ENCODE measurements at regions not wholly inside any gene's neighbourhood (a gene's known extent, or its start where the extent isn't known, plus 50 kb on each side); places are given as distances from the start of the nearest gene placed in this dataset.

DNA sequence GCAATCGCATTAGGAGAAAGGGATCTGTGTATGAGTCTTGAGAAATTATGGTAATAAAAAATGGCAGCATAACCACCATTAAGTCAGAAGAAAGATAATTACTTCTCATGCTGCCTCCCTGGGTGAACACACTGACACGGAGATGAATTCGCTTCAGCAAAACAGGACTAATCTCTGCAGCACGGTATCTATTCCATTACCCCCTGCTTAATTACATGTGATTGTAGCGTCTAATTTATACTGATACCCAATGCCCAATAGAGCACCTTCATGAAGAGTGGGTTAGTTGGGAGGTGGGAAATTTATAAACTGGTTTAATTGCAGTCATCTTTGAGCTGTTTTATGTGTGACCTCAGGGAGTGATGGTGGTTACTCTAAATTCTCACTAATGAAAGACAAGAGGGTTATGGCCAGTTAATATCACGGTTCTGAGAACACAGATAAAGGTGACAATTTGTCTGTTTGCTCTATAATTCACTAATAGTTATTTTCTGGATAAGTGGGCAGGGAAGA lies 476.2 kb upstream of the SULF2 start:
- WGBS, 10 experiments = 48 to 100% (median 72%) methylated on average over 1 to 6 of the region's 6 CpGs
- in situ Hi-C loops (cut with MboI; ENCODE audit: low pct_unique_long_range_greater_than_20kb in 2 of 9, low sequenced_read_pairs in 9 of 9, unreplicated experiment in 9 of 9) = no loop called here
- H3K4me3 ChIP-seq = no peak overlapping the region

DNA sequence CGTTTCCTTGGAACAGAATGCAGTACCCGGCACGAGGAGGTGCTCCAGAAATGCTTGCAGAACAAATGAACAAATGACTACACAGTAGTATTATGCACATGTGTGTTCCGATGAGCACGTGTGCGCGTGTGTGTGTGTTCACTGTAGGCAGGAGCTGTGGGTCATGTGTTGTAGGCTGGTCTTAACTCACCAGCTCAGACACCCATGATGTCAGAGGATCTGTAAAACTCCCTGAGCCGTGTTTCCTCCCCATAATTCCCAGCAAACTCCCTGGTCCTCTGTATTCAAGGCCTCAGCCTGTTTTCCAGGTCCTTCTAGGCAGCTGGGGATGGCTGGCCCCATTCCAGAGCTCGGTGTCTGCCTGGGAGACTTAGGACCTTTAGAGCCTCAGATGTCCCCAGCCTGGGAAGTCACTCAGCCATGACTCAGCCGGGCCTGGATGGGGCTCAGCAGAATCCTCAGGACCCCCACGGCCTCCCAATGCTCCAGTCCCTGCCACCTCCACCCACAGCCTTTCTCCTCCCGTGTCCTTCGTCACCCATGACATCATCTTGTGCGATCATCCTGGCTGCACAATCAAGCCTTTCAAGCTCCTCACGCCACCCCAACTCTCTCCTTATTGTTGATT lies 475.0 kb upstream of the SULF2 start:
- ATAC-seq (replicated peaks in 6 of 8) = peak in 7 of 8 experiments; percentile 20 to 92 (median 87)
- Histone ChIP-seq H3K4me3 (no peak overlapping the region), H3K4me1 (replicated peaks in 1 of 2) (peaks cover 12 to 32% of the 10 kb centered on the region in 2 donors), H3K27ac (peak overlapping the region in 1 of 2 donors; percentile 28)
- WGBS, 10 experiments = 34 to 96% (median 80%) methylated on average over 1 to 13 of the region's 15 CpGs; no CpG with 5 or more reads in 2 of the 10 experiments
- in situ Hi-C loops (cut with MboI; ENCODE audit: low pct_unique_long_range_greater_than_20kb in 2 of 9, low sequenced_read_pairs in 9 of 9, unreplicated experiment in 9 of 9) = no loop called here

More for the DNA sequence above, 476.2 kb upstream of the SULF2 start:
- peak overlapping the region in 1 of 2 donors; percentile 46 for H3K27ac ChIP-seq
- H3K4me1 ChIP-seq (replicated peaks in 1 of 2) = peaks cover 12 to 37% of the 10 kb centered on the region in 2 donors
- ATAC-seq (replicated peaks in 6 of 8) = peak in 4 of 8 experiments; percentile 2 to 67 (median 14)

DNA sequence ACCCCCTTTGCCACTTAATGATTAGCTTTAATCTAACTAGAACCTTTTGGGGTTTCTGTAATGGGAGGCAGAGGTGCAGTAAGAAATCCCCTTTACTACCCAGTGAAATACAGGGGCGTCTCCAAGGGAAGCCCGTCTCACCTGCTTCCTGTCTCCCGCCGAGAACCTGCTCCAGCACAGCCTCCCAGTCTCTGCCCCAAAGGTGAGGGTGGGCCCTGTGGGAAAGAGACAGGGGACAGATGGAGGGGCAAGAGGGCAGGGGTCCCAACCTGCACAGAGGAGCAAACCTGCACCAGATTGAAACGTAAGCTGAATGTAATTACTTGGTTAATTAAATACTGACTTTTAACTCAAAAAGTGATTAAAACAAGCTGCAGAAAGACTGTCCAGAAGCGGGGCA lies 474.2 kb upstream of the SULF2 start:
- in situ Hi-C loops (cut with MboI; ENCODE audit: low pct_unique_long_range_greater_than_20kb in 2 of 9, low sequenced_read_pairs in 9 of 9, unreplicated experiment in 9 of 9) = no loop called here
- 17 to 100% (median 89%) methylated on average over 1 to 4 of the region's 6 CpGs; no CpG with 5 or more reads in 4 of the 10 experiments for WGBS, 10 experiments
- peaks cover 12 to 32% of the 10 kb centered on the region in 2 donors for H3K4me1 ChIP-seq (replicated peaks in 1 of 2)
- H3K27ac ChIP-seq = no peak overlapping the region
- ATAC-seq (replicated peaks in 6 of 8) = no peak
- no peak overlapping the region for H3K4me3 ChIP-seq

DNA sequence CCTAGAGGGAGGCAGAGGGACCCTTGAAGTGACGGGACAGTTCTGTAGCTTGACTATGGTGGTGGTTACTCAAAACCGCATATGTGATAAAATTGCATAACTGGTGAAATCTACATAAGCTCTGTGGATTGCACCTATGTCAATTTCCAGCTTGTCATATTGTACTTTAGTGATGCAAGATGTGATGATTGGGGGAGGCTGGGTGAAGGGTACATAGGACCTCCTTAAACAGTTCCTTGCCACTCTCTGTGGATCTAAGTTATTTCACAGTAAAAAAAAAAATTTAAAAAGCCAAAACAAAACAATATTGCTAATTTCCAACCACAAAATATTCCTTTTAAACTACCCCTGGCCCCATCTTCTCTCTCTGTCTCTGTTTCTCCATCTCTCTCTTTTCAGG lies 472.6 kb upstream of the SULF2 start:
- WGBS, 10 experiments = 17 to 100% (median 94%) methylated on average over 1 to 2 of the region's 2 CpGs; no CpG with 5 or more reads in 4 of the 10 experiments

DNA sequence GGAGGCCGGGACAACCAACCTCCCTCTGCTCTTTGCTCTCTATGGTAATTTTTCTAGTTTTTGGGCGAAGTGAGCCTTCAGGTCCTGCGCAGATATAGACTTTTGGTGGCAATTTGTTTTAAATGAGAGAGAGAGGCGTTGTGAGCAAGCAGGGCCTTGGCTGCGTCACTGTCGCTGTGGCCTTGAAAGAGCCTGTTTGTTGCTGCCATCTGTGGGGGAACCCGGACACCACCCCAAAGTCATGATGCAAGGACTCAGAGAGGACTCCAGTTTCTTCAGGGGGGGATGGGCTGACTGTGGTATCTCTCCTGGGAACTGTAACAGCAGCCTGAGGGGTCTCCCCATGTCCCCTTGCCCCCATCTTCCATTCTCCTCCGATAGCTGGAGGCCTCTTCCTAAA lies 462.7 kb upstream of the SULF2 start:
- peaks cover 6 to 7% of the 10 kb centered on the region in 2 donors for H3K4me1 ChIP-seq (replicated peaks in 1 of 2)
- in situ Hi-C loops (cut with MboI; ENCODE audit: low pct_unique_long_range_greater_than_20kb in 2 of 9, low sequenced_read_pairs in 9 of 9, unreplicated experiment in 9 of 9) = no loop called here
- H3K27ac ChIP-seq = no peak overlapping the region
- 39 to 100% (median 80%) methylated on average over 1 to 7 of the region's 8 CpGs; no CpG with 5 or more reads in 1 of the 10 experiments for WGBS, 10 experiments
- H3K4me3 ChIP-seq = no peak overlapping the region
- ATAC-seq (replicated peaks in 6 of 8) = no peak

More for the DNA sequence above, 472.6 kb upstream of the SULF2 start:
- ATAC-seq (replicated peaks in 6 of 8) = no peak
- in situ Hi-C loops (cut with MboI; ENCODE audit: low pct_unique_long_range_greater_than_20kb in 2 of 9, low sequenced_read_pairs in 9 of 9, unreplicated experiment in 9 of 9) = no loop called here
- no peak overlapping the region for H3K27ac ChIP-seq
- peaks cover 12 to 32% of the 10 kb centered on the region in 2 donors for H3K4me1 ChIP-seq (replicated peaks in 1 of 2)
- no peak overlapping the region for H3K4me3 ChIP-seq

DNA sequence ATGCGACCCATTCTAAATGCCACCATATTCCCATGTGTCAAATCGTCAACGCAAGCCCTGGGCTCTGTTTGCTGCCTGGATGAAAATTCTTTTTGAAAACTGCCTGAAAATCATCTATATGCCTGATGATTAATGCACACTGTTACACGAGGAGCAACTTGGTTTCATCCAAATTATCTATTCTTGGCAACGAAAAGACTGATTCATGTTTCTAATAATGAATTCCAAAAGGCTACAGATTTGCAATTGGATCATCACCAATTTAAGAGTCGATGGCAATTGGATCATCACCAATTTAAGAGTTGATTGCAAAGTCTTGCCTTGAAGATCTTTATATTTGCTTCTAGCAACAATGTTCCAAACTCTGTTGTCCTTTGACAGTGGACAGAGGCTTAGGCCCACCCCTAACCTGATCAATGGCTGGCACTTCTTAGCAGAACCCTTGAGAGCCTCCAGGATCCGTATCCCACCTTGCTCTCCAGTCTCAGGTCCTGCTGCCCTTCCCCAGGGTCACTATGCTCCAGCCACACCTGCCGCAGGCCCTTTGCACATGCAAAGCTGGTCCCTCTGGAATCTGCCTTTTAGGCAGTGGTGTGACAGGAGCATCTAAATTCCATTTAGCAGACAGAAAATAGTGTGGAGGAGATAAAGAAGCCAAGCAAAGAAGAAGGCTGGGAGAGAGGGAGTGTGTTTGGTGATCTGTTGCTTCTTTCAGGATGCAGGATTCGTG lies 460.9 kb upstream of the SULF2 start:
- no peak for ATAC-seq (replicated peaks in 6 of 8)
- 17 to 94% (median 79%) methylated on average over 3 to 9 of the region's 9 CpGs for WGBS, 10 experiments
- in situ Hi-C loops (cut with MboI; ENCODE audit: low pct_unique_long_range_greater_than_20kb in 2 of 9, low sequenced_read_pairs in 9 of 9, unreplicated experiment in 9 of 9) = no loop called here

DNA sequence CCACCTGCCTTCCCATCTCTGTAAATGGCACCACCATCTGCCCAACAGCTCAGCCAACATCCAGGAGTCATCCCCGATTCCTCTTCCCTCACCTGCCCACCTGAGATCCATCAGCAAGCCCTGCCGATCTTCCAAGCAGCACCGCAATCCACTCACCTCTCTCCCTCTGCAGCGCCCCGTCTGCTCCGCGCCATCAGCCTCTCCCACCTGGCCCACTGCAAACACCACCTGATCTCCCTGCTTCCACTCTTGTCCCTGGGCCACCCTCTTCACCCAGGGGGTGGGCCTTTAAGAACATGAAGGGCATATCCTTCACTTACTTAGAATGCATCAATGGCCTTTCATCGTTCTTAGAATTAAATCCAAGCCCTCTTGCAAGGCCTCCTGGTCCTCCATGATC lies 457.3 kb upstream of the SULF2 start:
- H3K4me3 ChIP-seq = no peak overlapping the region

More for the DNA sequence above, 460.9 kb upstream of the SULF2 start:
- Histone ChIP-seq H3K4me3 (no peak overlapping the region), H3K27ac (no peak overlapping the region), H3K4me1 (replicated peaks in 1 of 2) (peaks cover 10 to 14% of the 10 kb centered on the region in 2 donors)

DNA sequence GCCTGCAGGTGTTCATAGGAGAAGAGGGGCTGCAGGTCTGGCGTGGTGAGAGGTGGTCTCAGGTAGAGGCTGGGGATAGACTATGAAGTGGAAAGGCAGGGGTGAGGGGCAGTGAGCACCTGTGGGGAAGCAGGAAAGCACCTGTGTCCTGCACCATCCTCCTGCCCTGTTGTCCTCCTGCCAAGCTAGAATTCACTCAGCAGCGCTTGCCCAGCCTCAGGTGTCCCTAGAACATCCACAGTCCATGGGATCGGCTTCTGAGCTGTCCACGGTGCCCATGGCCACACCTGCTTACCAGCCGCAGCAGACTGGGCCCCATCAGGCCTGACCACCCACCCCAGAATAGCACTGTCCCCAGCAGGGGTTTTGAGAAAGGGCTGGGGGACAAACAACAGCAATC lies 456.2 kb upstream of the SULF2 start:
- WGBS, 10 experiments = 37 to 100% (median 60%) methylated on average over 1 to 3 of the region's 5 CpGs; no CpG with 5 or more reads in 5 of the 10 experiments
- no peak for ATAC-seq (replicated peaks in 6 of 8)

More for the DNA sequence above, 457.3 kb upstream of the SULF2 start:
- in situ Hi-C loops (cut with MboI; ENCODE audit: low pct_unique_long_range_greater_than_20kb in 2 of 9, low sequenced_read_pairs in 9 of 9, unreplicated experiment in 9 of 9) = no loop called here
- WGBS, 10 experiments = 80 to 100% (median 84%) methylated on average over 2 to 7 of the region's 8 CpGs; no CpG with 5 or more reads in 7 of the 10 experiments
- H3K4me1 ChIP-seq (replicated peaks in 1 of 2) = peaks cover 16 to 17% of the 10 kb centered on the region in 2 donors
- H3K27ac ChIP-seq = no peak overlapping the region
- ATAC-seq (replicated peaks in 6 of 8) = no peak

DNA sequence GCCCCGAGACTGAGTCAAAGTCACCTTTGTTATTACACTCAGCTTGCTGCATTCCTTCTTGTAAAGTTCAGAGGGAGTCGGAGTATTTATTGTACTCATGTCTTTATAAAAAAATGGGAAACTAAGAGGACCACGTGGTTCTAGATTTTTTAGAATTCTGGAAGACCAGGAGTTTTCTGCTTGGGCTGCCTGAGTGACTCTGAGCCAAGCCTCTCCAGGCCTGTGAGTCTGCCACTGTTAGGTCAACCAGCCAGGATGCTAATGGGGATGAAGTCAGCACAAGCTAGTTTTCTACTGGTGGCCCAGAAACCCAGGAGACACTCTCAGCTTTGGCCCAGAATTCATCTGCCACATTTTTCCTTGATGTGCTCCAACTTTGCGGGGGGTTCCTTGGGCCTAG lies 453.5 kb upstream of the SULF2 start:
- 13 to 100% (median 67%) methylated on average over 1 to 3 of the region's 4 CpGs; no CpG with 5 or more reads in 3 of the 10 experiments for WGBS, 10 experiments
- no peak overlapping the region for H3K27ac ChIP-seq
- peak in 6 of 8 experiments; percentile 47 to 85 (median 50) for ATAC-seq (replicated peaks in 6 of 8)

More for the DNA sequence above, 456.2 kb upstream of the SULF2 start:
- no peak overlapping the region for H3K27ac ChIP-seq
- no peak overlapping the region for H3K4me3 ChIP-seq
- in situ Hi-C loops (cut with MboI; ENCODE audit: low pct_unique_long_range_greater_than_20kb in 2 of 9, low sequenced_read_pairs in 9 of 9, unreplicated experiment in 9 of 9) = no loop called here
- H3K4me1 ChIP-seq (replicated peaks in 1 of 2) = peaks cover 20 to 24% of the 10 kb centered on the region in 2 donors

DNA sequence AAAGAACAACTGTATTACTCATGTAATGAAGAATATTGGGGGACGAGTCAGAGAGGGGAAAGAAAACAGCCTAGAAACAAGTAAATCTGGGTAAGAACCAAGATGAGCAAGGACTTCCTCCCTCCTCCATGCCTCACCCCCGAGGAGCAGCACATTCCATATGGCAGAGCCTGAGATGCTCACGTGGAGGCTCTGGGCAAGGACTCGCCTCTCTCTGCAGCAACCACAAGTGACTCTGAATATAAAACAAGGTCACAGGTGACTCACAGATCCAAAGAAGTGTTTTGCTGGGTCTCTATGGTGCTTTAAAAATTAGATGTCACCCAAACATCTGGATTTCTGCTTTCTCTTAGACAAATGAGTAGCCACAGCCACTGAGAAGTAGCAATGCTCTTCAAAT lies 453.0 kb upstream of the SULF2 start:
- Histone ChIP-seq H3K27ac (no peak overlapping the region), H3K4me3 (no peak overlapping the region), H3K4me1 (replicated peaks in 1 of 2) (peaks cover 22 to 42% of the 10 kb centered on the region in 2 donors)
- peak in 6 of 8 experiments; percentile 24 to 90 (median 41) for ATAC-seq (replicated peaks in 6 of 8)
- WGBS, 10 experiments = 17 to 94% (median 64%) methylated on average over 1 to 4 of the region's 4 CpGs; no CpG with 5 or more reads in 2 of the 10 experiments
- in situ Hi-C loops (cut with MboI; ENCODE audit: low pct_unique_long_range_greater_than_20kb in 2 of 9, low sequenced_read_pairs in 9 of 9, unreplicated experiment in 9 of 9) = no loop called here

More for the DNA sequence above, 453.5 kb upstream of the SULF2 start:
- in situ Hi-C loops (cut with MboI; ENCODE audit: low pct_unique_long_range_greater_than_20kb in 2 of 9, low sequenced_read_pairs in 9 of 9, unreplicated experiment in 9 of 9) = no loop called here
- Histone ChIP-seq H3K4me3 (no peak overlapping the region), H3K4me1 (replicated peaks in 1 of 2) (peaks cover 22 to 42% of the 10 kb centered on the region in 2 donors)

DNA sequence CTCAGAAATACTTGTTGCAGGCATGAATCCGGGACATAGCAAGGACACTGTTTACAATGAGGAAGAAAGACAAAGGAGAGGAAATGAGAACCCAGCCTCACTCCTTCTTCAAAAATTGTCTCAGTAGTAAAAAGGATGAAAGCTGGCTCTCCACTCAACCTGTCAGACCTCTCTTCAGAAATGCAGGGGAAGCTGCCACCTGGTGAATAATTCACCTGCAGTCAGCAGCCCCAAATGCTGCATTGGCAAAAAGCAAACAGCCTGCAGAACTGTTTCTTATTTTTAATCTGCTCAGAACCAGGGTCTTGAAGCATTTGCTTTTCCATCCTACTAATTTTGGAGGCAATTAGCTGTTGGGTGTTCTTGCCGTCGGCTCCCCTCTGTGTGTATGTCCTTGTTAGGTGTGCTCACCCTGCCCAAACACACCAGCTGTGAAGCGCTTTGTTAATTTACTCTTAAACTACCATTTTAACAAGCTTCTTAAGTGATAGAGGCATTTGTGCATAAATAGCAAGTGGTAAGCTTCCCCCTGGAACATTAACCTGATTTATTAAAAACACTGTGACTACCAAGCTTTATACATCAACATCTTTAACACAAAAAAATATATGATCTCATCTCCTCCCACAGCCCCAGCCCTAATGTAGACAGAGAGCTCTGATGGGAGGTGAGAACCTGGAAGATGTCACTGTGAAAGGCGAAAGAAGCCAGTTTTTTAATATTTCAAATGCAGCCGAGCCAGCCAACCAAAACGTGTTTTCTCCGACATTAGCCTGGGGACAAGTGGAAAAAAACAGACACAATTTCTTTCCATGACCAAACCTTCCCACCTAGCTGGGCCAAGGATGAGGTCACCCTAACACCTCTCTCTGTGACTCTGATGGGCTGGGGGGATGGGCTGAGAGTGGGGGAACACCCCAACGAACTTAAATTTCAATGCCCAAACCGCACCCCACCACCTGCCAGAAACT lies 451.0 kb upstream of the SULF2 start:
- Histone ChIP-seq H3K4me1 (replicated peaks in 1 of 2) (peaks cover 15 to 39% of the 10 kb centered on the region in 2 donors), H3K27ac (peak overlapping the region in 1 of 2 donors; percentile 30), H3K4me3 (no peak overlapping the region)
- in situ Hi-C loops (cut with MboI; ENCODE audit: low pct_unique_long_range_greater_than_20kb in 2 of 9, low sequenced_read_pairs in 9 of 9, unreplicated experiment in 9 of 9) = no loop called here
- WGBS, 10 experiments = 45 to 92% (median 80%) methylated on average over 1 to 5 of the region's 10 CpGs; no CpG with 5 or more reads in 3 of the 10 experiments
- peak in 5 of 8 experiments; percentile 75 to 89 (median 80) for ATAC-seq (replicated peaks in 6 of 8)

DNA sequence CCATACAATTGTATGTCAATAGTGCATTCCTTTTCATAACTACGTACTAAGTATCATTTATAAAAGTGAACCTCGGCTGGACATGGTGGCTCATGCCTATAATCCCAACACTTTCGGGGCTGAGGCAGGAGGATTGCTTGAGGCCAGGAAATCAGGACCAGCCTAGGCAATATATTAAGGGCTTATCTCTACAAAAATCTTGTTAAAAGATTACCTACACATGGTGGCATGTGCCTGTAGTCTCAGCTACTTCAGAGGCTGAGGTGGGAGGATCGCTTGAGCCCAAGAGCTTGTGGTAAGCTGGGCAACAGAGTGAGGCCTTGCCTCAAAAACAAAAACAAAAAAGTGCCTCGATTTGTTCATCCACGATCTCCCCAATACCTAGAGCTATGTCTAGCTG lies 449.7 kb upstream of the SULF2 start:
- Histone ChIP-seq H3K27ac (no peak overlapping the region), H3K4me1 (replicated peaks in 1 of 2) (peaks cover 15 to 40% of the 10 kb centered on the region in 2 donors), H3K4me3 (no peak overlapping the region)
- in situ Hi-C loops (cut with MboI; ENCODE audit: low pct_unique_long_range_greater_than_20kb in 2 of 9, low sequenced_read_pairs in 9 of 9, unreplicated experiment in 9 of 9) = no loop called here
- no peak for ATAC-seq (replicated peaks in 6 of 8)
- 55 to 100% (median 92%) methylated on average over 1 to 5 of the region's 6 CpGs; no CpG with 5 or more reads in 2 of the 10 experiments for WGBS, 10 experiments

Measured in motor neuron (in vitro differentiated cells).